GM11168 (cell line): ENCODE measurements at regions not wholly inside any gene's neighbourhood (a gene's known extent, or its start where the extent isn't known, plus 50 kb on each side); places are given as distances from the start of the nearest gene placed in this dataset.
"Not testable (repeated sequence)": the region's sequence is repeated elsewhere in the genome, so short reads cannot be mapped to it uniquely, and the experiment has no call there.

Experiments
- in situ Hi-C: fragments of 300-500 bp; cut with MboI; formaldehyde crosslinking; loops from one replicate; pipeline ENCODE4 v1.12.0; 2022; ENCODE audit warnings: low sequenced_read_pairs; ENCODE audit not compliant: unreplicated experiment

- in situ Hi-C loops, result no loop called here
These were observed 766.5 kb downstream of the RNF144A start for GRCh38 chr2:7683708-7684107.

GRCh38 chr2:7685342-7686015, 768.3 kb downstream of the RNF144A start:
- in situ Hi-C loops, result no loop called here

GRCh38 chr2:7686016-7686385, 768.8 kb downstream of the RNF144A start:
- in situ Hi-C loops, result no loop called here

GRCh38 chr2:7691961-7692656, 774.9 kb downstream of the RNF144A start:
- in situ Hi-C loops, result no loop called here

GRCh38 chr2:7692657-7693161, 775.5 kb downstream of the RNF144A start:
- in situ Hi-C loops, result no loop called here

- in situ Hi-C loops, result no loop called here
These were observed 776.2 kb downstream of the RNF144A start for GRCh38 chr2:7693246-7694075.

- in situ Hi-C loops, result no loop called here
These were observed 777.1 kb downstream of the RNF144A start for GRCh38 chr2:7694076-7694985.

- in situ Hi-C loops, result not testable (repeated sequence)
These were observed 779.3 kb downstream of the RNF144A start for GRCh38 chr2:7696556-7696955.

GRCh38 chr2:7697052-7697451, 779.8 kb downstream of the RNF144A start:
- in situ Hi-C loops, result no loop called here

- in situ Hi-C loops, result no loop called here
These were observed 784.6 kb downstream of the RNF144A start for GRCh38 chr2:7701791-7702190.

GRCh38 chr2:7703048-7703447, 785.8 kb downstream of the RNF144A start:
- in situ Hi-C loops, result no loop called here

- in situ Hi-C loops, result no loop called here
These were observed 786.4 kb downstream of the RNF144A start for GRCh38 chr2:7703543-7704144.

GRCh38 chr2:7704296-7704865, 787.2 kb downstream of the RNF144A start:
- in situ Hi-C loops, result no loop called here

- in situ Hi-C loops, result no loop called here
These were observed 789.6 kb downstream of the RNF144A start for GRCh38 chr2:7706791-7707190.

- in situ Hi-C loops, result no loop called here
These were observed 790.5 kb downstream of the RNF144A start for GRCh38 chr2:7707723-7708122.

- in situ Hi-C loops, result no loop called here
These were observed 792.7 kb downstream of the RNF144A start for GRCh38 chr2:7709907-7710306.

- in situ Hi-C loops, result no loop called here
These were observed 794.0 kb downstream of the RNF144A start for GRCh38 chr2:7711167-7711566.

GRCh38 chr2:7719876-7720275, 802.7 kb downstream of the RNF144A start:
- in situ Hi-C loops, result no loop called here

GRCh38 chr2:7721413-7721995, 804.3 kb downstream of the RNF144A start:
- in situ Hi-C loops, result no loop called here
